IMR-90 (cell line): ENCODE measurements at regions not wholly inside any gene's neighbourhood (a gene's known extent, or its start where the extent isn't known, plus 50 kb on each side); places are given as distances from the start of the nearest gene placed in this dataset.
A peak's percentile ranks its signal among the peaks of the same experiment; 100 is the strongest.

Experiments used
- ATAC-seq: fragments of 200-7000 bp; cut with Tn5 transposase; 2 replicates; pipeline ENCODE4 v1.9.1; 2020; ENCODE audit warnings: low read depth, mild to moderate bottlenecking, moderate library complexity
- BruUV-seq: library from RNA; stranded (reverse); fragments of 400-500 nt; replicated peaks from 2 replicates; lab custom pipeline; 2021; lab: Mats Ljungman, UMichigan
- CTCF ChIA-PET: fragments of 300-600 bp; formaldehyde crosslinking; extraction: SDS; loops from one replicate; lab custom pipeline; 2021; ENCODE audit warnings: antibody characterized with exemption; lab: Yijun Ruan, JAX
- POLR2A ChIA-PET: fragments of 300-600 bp; sonication (Branson Sonifier 250); formaldehyde crosslinking; loops from one replicate; lab custom pipeline; 2022; ENCODE audit warnings: antibody characterized with exemption; ENCODE audit not compliant: unreplicated experiment; lab: Charles Lee
- DNase-seq: peaks from one replicate; pipeline ENCODE4 v3.0.0; 2013
- H2AFZ ChIP-seq: replicated peaks from 2 replicates; pipeline ENCODE3; 2013; ENCODE audit warnings: low read length, mild to moderate bottlenecking; ENCODE audit not compliant: poor library complexity
- H2AK5ac ChIP-seq: 2 replicates; pipeline ENCODE4 v1.6.1; 2013; ENCODE audit warnings: low read depth, low read length, inconsistent platforms
- H2AK9ac ChIP-seq: replicated peaks from 2 replicates; pipeline ENCODE3; 2013; ENCODE audit warnings: mild to moderate bottlenecking, low read depth, low read length, moderate library complexity; ENCODE audit not compliant: poor library complexity
- H2BK120ac ChIP-seq: 2 replicates; pipeline ENCODE4 v1.6.1; 2013; ENCODE audit warnings: low read depth, low read length, inconsistent platforms
- H2BK15ac ChIP-seq: 3 replicates; pipeline ENCODE4 v1.6.1; 2013; ENCODE audit warnings: low read depth, low read length, inconsistent platforms
- H2BK20ac ChIP-seq: 2 replicates; pipeline ENCODE4 v1.6.1; 2013; ENCODE audit warnings: low read depth, mild to moderate bottlenecking, inconsistent platforms, low read length, moderate library complexity
- H2BK5ac ChIP-seq: 2 replicates; pipeline ENCODE4 v1.6.1; 2013; ENCODE audit warnings: mild to moderate bottlenecking, low read depth, low read length, inconsistent platforms; ENCODE audit not compliant: poor library complexity, severe bottlenecking
- H3K14ac ChIP-seq: replicated peaks from 2 replicates; pipeline ENCODE4 v1.6.1; 2013; ENCODE audit warnings: low read depth, low read length, inconsistent platforms
- H3K18ac ChIP-seq: 2 replicates; pipeline ENCODE4 v1.6.1; 2013; ENCODE audit warnings: low read depth, low read length, control low read depth
- H3K23ac ChIP-seq: 2 replicates; pipeline ENCODE4 v1.6.1; 2013; ENCODE audit warnings: low read depth, low read length, inconsistent platforms
- H3K27ac ChIP-seq: 2 replicates; pipeline ENCODE4 v1.5.1; 2013; ENCODE audit warnings: mild to moderate bottlenecking, control low read depth, low read length; ENCODE audit not compliant: insufficient read depth
- H3K27me3 ChIP-seq: 2 replicates; pipeline ENCODE4 v1.6.1; 2013; ENCODE audit warnings: low read length; ENCODE audit not compliant: control insufficient read depth, insufficient read depth
- H3K36me3 ChIP-seq: 2 replicates; pipeline ENCODE4 v1.6.1; 2013; ENCODE audit warnings: low read length, mixed read lengths; ENCODE audit not compliant: control insufficient read depth, insufficient read depth
- H3K4ac ChIP-seq: 2 replicates; pipeline ENCODE4 v1.6.1; 2013; ENCODE audit warnings: low read depth, low read length, inconsistent platforms
- H3K4me1 ChIP-seq: 2 replicates; pipeline ENCODE4 v1.6.1; 2013; ENCODE audit warnings: low read length, mixed read lengths; ENCODE audit not compliant: control insufficient read depth, insufficient read depth
- H3K4me2 ChIP-seq: 2 replicates; pipeline ENCODE4 v1.6.1; 2013; ENCODE audit warnings: low read depth, mild to moderate bottlenecking, control low read depth, low read length, moderate library complexity
- H3K4me3 ChIP-seq: 2 replicates; pipeline ENCODE4 v1.5.1; 2013; ENCODE audit warnings: low read depth, mild to moderate bottlenecking, control low read depth, low read length, moderate library complexity; ENCODE audit not compliant: insufficient read depth
- H3K56ac ChIP-seq: 2 replicates; pipeline ENCODE4 v1.6.1; 2013; ENCODE audit warnings: low read length, inconsistent platforms; ENCODE audit not compliant: insufficient read depth; ENCODE audit errors: extremely low read depth
- H3K79me1 ChIP-seq, 2 experiments: 2 replicates each; pipeline ENCODE4 v1.6.1; 2013; ENCODE audit warnings: low read length in 2 of 2, inconsistent platforms in 1 of 2, low read depth in 1 of 2
- H3K9ac ChIP-seq: 2 replicates; pipeline ENCODE4 v1.6.1; 2013; ENCODE audit warnings: low read depth, low read length, control low read depth
- H3K9me1 ChIP-seq: 2 replicates; pipeline ENCODE4 v1.6.1; 2013; ENCODE audit warnings: low read length, inconsistent platforms; ENCODE audit not compliant: insufficient read depth
- H3K9me3 ChIP-seq: 2 replicates; pipeline ENCODE4 v1.6.1; 2013; ENCODE audit warnings: low read length; ENCODE audit not compliant: control insufficient read depth, insufficient read depth
- H4K20me1 ChIP-seq: 2 replicates; pipeline ENCODE4 v1.6.1; 2013; ENCODE audit warnings: low read length, inconsistent platforms; ENCODE audit not compliant: insufficient read depth
- H4K5ac ChIP-seq: 2 replicates; pipeline ENCODE4 v1.6.1; 2013; ENCODE audit warnings: mild to moderate bottlenecking, low read depth, low read length, control low read depth
- H4K8ac ChIP-seq, 2 experiments: 2 replicates each; pipeline ENCODE4 v1.6.1; 2013; ENCODE audit warnings: low read depth in 2 of 2, low read length in 2 of 2, control low read depth in 1 of 2, inconsistent platforms in 1 of 2
- H4K91ac ChIP-seq: 2 replicates; pipeline ENCODE4 v1.6.1; 2013; ENCODE audit warnings: low read depth, low read length, inconsistent platforms; ENCODE audit not compliant: insufficient read depth
- BHLHE40 ChIP-seq: fragments of 150-350 bp; IDR thresholded peaks from 2 replicates; pipeline ENCODE4 v1.6.1; 2016; ENCODE audit warnings: mild to moderate bottlenecking, low read depth, low read length
- CEBPB ChIP-seq: IDR thresholded peaks from 2 replicates; pipeline ENCODE4 v1.6.1; 2012; ENCODE audit warnings: low read depth, low read length, improper control_type of control experiment
- CHD1 ChIP-seq: IDR thresholded peaks from 2 replicates; pipeline ENCODE4 v1.6.1; 2012; ENCODE audit warnings: low read depth, low read length, improper control_type of control experiment
- FOS ChIP-seq: fragments of 150-350 bp; IDR thresholded peaks from 2 replicates; pipeline ENCODE4 v1.6.1; 2016; ENCODE audit warnings: low read depth, low read length
- MAFK ChIP-seq: IDR thresholded peaks from 2 replicates; pipeline ENCODE4 v1.6.1; 2012; ENCODE audit warnings: low read depth, low read length, improper control_type of control experiment
- NFE2L2 ChIP-seq: fragments of 150-350 bp; IDR thresholded peaks from 2 replicates; pipeline ENCODE4 v1.6.1; 2016; ENCODE audit warnings: low read depth, mild to moderate bottlenecking, low read length
- RFX5 ChIP-seq: IDR thresholded peaks from 2 replicates; pipeline ENCODE4 v1.8.0; 2012; ENCODE audit warnings: low read depth, mild to moderate bottlenecking, low read length, moderate library complexity
- WGBS, 2 experiments: methylation state at CpG; one replicate each; pipeline versions ENCODE4 v1.1.5 to v1.1.7; 2013; ENCODE audit warnings: missing lambda C conversion rate in 2 of 2; ENCODE audit not compliant: insufficient read length in 1 of 2; ENCODE audit errors: extremely low coverage in 2 of 2; 5-methylcytosine and 5-hydroxymethylcytosine counted together
- dilution Hi-C: fragments of 300-500 bp; cut with HindIII; formaldehyde crosslinking; loops from one replicate; pipeline ENCODE4 v1.14.3; 2018; ENCODE audit warnings: low sequenced_read_pairs; ENCODE audit not compliant: unreplicated experiment
- in situ Hi-C: fragments of 300-500 bp; cut with MboI; formaldehyde crosslinking; loops from 3 replicates; pipeline ENCODE4 v1.14.3; 2019; ENCODE audit warnings: low sequenced_read_pairs, inconsistent platforms, mixed read lengths
- intact Hi-C: fragments of 100-400 bp; cut with micrococcal nuclease; formaldehyde crosslinking; loops from 2 replicates; pipeline ENCODE4 v1.10.0; 2022
- TF ChIP-seq, protein P1 (sequence below): fragments of 150-350 bp; IDR thresholded peaks from 2 replicates; pipeline ENCODE4 v1.6.1; 2016; ENCODE audit warnings: low read depth, mild to moderate bottlenecking, low read length, moderate library complexity, borderline replicate concordance
- TF ChIP-seq, protein P2 (sequence below): fragments of 150-350 bp; IDR thresholded peaks from 2 replicates; pipeline ENCODE4 v1.6.1; 2017; ENCODE audit warnings: mild to moderate bottlenecking, antibody characterized with exemption, low read length, low read depth

DNA sequence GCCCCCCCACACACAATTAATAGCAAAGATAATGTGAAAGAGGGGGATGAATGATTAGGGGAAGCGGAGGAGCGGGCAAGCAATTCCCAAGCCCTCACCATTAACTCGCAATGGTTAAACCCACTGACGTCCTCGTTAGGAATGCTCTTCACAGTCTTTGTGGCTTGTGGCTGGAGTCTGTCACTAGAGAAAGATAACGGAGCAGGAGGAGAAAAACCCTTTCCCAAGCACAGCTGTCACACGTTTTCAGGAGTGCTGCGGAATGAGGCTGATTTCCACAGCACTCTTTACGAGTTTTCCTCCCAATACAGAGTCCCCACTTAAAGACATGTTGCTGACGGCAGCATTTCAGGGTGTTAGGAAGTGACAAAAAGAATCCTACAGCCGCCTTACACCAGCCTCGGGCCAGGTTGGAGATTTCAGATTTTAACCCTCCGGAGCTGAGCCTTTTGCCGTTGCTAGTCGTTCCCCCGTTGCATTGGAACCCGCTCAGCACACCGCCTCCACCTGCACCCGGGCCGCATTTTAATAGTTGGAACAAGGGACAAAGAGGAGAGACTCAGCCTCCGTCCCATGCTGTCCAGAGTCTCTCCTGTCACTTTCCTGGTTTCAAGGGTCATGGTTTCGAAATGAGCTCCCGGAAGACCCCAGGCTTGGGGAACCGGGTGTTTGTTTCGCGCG is 92.2 kb downstream of the GEMIN8 start:
- peaks cover 42% of the 10 kb centered on the region for H3K27me3 ChIP-seq
- no peak overlapping the region for H4K91ac ChIP-seq
- no peak overlapping the region for H2AK9ac ChIP-seq
- H2BK20ac ChIP-seq = no peak overlapping the region
- CTCF ChIA-PET = no interaction called here
- POLR2A ChIA-PET = no interaction called here
- H3K23ac ChIP-seq = no peak overlapping the region
- no peaks in the 10 kb centered on the region for H3K9me3 ChIP-seq
- peak overlapping the region; percentile 35 for H3K4me3 ChIP-seq
- no peak overlapping the region for H4K5ac ChIP-seq
- no peak overlapping the region for H3K9ac ChIP-seq
- BruUV-seq = no TSS peak
- no peak overlapping the region for H3K18ac ChIP-seq
- H3K27ac ChIP-seq = no peak overlapping the region
- no peak overlapping the region for H3K4ac ChIP-seq
- peak overlapping the region; percentile 77 for H2AFZ ChIP-seq
- 0 out of 2 replicates have a peak, but pooled peaks cover 2% of the 10 kb centered on the region for H3K4me1 ChIP-seq
- ATAC-seq (peak; percentile 35; the same call in 1 of the 2 replicates), DNase-seq (peak; percentile 53)
- H4K20me1 ChIP-seq = no peaks in the 10 kb centered on the region
- no peaks in the 10 kb centered on the region for H3K9me1 ChIP-seq
- no peak overlapping the region for H2BK15ac ChIP-seq
- TF ChIP-seq, protein P1, sequence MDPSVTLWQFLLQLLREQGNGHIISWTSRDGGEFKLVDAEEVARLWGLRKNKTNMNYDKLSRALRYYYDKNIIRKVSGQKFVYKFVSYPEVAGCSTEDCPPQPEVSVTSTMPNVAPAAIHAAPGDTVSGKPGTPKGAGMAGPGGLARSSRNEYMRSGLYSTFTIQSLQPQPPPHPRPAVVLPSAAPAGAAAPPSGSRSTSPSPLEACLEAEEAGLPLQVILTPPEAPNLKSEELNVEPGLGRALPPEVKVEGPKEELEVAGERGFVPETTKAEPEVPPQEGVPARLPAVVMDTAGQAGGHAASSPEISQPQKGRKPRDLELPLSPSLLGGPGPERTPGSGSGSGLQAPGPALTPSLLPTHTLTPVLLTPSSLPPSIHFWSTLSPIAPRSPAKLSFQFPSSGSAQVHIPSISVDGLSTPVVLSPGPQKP = no peak
- TF ChIP-seq BHLHE40 (no peak), CEBPB (no peak), MAFK (peak; percentile 37), RFX5 (no peak), CHD1 (no peak), FOS (no peak), NFE2L2 (no peak)
- TF ChIP-seq, protein P2, sequence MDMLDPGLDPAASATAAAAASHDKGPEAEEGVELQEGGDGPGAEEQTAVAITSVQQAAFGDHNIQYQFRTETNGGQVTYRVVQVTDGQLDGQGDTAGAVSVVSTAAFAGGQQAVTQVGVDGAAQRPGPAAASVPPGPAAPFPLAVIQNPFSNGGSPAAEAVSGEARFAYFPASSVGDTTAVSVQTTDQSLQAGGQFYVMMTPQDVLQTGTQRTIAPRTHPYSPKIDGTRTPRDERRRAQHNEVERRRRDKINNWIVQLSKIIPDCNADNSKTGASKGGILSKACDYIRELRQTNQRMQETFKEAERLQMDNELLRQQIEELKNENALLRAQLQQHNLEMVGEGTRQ = no peak
- no peak overlapping the region for H3K56ac ChIP-seq
- intact Hi-C loops (no loop called here), dilution Hi-C loops (no loop called here), in situ Hi-C loops (no loop called here)
- no peaks in the 10 kb centered on the region for H3K79me1 ChIP-seq
- no peak overlapping the region for H3K14ac ChIP-seq
- H3K36me3 ChIP-seq = no peaks in the 10 kb centered on the region
- no peak overlapping the region for H2AK5ac ChIP-seq
- no peak overlapping the region for H2BK5ac ChIP-seq
- H3K4me2 ChIP-seq = peak overlapping the region; percentile 67
- H4K8ac ChIP-seq = no peak overlapping the region
- no CpG with 5 or more reads among the region's 27 CpGs for WGBS, 2 experiments
- no peak overlapping the region for H2BK120ac ChIP-seq
